HTERT RPE-1 (cell line): ENCODE measurements at regions not wholly inside any gene's neighbourhood (a gene's known extent, or its start where the extent isn't known, plus 50 kb on each side); places are given as distances from the start of the nearest gene placed in this dataset.
"Not testable (repeated sequence)": the region's sequence is repeated elsewhere in the genome, so short reads cannot be mapped to it uniquely, and the experiment has no call there.

Experiments used
- in situ Hi-C: fragments of 300-500 bp; cut with MboI; formaldehyde crosslinking; loops from 4 replicates; pipeline ENCODE4 v1.14.3; 2020; ENCODE audit warnings: low sequenced_read_pairs

DNA sequence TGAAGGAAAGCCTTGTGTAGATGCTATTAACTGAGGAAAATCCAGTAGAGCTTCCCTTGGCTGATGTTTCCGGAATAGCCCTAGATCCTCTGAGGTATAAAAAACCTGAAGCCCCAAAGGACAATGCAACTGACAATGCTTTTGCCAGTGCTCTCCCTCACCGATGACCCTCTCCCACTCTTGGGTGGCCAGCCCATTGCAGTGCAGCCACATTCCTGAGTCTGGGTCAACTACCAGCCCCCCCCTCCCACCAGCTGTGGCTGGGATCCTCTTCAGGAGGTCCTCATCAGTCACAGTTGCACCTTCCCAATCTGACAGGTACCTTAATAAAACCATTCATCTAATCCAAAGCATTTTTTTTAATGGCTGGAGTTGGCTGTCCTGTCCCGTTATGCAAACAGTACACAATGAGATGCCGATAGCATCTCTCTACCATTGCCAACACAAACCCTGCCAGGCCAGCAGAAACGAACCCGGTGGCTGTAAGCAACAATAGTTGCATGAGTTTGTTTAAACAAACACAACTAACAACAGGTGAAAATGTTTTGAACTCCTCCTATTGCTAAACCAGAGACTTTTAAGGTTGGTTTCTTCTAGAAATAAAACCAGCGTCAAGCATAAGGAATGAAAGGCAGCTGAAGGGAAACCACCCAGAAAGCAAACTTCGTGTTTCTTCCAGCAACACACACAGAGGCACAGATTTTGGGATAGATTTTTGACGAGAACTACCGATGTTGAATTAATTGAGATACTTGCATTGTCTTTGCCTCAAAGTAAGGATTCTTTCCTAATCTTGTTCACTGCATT is 128.3 kb upstream of the ARHGEF3 start:
- in situ Hi-C loops, result no loop called here

DNA sequence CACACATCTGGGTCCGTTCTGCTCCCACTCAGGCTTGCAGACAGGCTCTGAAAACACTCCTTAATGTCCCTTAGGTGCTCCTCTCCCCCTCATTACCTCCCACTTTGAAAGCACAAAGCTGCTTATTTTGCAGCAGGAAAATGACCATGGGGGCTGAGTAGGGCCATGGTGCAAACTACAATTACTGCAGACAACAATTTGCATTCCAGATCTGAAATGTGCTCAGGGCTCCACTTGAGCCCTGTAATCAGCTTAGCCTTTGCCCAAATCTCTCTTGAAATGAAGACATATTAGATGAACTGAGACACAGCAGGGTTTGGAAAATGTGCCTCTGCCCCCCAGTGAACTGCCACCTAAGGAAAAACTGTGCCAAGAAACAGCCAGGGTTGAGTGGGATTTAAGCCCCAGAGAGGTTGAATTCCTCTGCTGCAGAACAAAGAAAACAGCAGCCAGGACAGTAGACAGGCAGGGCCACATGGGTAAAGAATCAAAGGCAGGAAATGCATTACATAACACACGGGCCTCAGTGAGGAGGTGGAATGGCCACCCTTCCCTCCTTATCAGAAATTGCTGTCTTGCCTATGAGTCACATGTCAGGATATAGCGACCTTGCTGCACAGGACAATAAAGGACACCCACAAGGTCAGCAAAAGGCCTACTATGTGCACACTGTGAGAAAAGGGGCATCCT is 126.8 kb upstream of the ARHGEF3 start:
- in situ Hi-C loops, result no loop called here

DNA sequence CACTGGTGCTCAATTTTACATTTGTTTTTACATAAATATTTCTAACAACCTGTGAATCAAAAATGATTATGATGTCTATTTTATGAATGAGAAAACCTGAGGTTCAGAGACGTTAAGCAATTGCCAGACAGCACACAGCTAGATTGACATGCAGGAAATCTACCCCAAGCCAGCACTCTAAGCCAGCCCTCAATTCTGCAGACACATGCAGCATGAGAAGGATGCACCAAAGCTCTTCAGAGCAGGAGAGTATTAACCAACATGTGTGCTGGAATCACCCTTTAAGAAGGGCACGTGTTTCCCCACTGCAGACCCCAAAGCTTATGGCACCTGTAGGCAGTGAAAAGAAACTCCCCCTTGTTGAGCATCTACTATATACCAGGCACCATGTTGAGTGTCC is 126.1 kb upstream of the ARHGEF3 start:
- in situ Hi-C loops, result no loop called here

DNA sequence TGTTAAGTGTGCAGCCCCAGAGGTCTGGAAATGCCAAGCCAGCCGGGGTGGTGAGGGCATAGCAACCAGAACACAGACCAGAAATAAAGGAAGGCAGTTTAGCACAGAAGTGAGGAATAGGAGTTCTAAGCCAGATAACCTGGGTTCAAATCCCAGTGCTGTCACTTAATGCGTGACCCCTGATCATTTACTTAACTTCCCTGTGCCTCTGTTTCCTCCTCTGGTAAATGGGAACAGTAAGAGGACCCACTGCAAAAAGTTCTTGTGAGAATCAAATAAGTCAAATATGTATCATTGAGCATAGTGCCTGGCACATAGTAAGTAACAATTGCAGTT is 125.2 kb upstream of the ARHGEF3 start:
- in situ Hi-C loops, result no loop called here

DNA sequence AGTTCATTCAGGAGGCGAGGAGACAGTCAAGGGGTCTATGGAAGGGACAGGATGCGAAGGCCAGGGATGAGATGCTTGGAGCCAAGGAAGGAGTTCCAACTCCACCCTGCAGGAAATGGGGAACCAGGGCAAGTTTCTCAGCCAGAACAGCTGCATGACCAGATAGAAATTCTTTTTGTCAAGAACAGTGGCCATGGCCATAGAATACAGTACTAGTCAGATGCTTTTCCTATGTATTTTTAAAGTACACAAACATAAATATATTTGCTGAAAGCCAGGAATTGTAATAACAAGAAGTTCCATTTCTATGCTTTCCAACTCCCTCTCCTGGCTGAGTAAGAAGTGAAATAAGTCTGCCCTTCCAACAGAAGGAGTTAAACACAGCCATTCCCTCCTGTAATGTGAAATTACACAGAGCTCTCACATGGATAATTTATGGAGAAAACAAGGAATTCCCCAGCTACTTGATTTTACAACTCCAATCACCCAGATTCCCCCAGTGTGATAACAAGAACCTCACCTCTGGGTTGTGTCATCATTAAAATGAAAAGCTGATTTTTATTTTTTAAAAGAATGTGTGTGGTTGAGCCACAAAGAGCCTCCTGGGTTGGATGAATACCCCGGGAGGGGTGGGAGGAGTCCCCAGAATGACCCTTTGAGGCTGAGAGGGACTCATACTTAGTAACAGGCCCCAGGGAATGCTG is 124.6 kb upstream of the ARHGEF3 start:
- in situ Hi-C loops, result no loop called here

DNA sequence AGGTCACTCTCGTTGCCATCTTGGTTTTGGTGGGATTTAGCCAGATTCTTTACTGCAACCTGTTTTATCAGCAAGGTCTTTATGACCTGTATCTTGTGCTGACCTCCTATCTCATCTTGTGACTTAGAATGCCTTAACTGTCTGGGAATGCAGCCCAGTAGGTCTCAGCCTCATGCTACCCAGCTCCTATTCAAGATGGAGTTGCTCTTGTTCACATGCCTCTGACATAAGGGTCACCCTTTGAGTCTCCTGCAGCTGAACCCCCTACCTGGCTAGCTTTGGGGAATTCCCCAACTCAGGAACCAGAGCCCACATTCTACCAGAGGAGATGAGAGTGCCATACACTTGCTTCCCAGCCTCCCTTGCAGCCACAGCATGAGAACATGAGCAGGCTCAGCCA is 123.0 kb upstream of the ARHGEF3 start:
- in situ Hi-C loops, result not testable (repeated sequence)

DNA sequence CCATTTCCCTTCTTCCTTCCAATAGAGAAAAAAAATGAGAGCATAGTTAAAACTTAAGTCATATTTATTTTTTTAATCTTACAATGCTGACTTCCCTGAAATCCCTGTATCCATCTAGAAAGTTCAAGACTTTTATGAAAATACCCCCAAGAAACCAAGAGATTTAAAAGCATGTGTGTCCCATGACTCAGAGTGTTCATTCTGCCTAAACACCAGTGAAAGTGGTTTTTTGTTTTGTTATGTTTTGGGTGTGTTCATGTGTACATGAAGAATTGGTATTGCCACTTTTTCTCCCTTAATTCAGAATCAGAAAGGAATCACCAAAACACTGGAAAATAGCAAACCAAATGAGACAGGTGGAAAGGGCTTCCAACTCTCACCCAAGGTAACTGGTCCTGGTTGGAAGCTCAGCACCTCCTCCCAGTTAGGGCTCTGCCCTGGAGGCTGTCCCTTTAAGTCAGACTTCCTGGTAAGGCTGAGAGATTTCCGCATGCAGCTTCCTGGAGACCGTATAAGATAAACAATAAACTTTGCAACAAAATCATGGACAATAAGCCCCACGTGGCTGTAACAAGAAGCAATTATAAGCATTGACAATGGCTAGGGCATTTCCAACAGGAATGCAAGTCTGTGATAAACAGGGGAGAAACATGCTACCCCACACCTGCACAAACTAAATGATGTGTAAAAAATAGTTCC is 121.9 kb upstream of the ARHGEF3 start:
- in situ Hi-C loops, result no loop called here

DNA sequence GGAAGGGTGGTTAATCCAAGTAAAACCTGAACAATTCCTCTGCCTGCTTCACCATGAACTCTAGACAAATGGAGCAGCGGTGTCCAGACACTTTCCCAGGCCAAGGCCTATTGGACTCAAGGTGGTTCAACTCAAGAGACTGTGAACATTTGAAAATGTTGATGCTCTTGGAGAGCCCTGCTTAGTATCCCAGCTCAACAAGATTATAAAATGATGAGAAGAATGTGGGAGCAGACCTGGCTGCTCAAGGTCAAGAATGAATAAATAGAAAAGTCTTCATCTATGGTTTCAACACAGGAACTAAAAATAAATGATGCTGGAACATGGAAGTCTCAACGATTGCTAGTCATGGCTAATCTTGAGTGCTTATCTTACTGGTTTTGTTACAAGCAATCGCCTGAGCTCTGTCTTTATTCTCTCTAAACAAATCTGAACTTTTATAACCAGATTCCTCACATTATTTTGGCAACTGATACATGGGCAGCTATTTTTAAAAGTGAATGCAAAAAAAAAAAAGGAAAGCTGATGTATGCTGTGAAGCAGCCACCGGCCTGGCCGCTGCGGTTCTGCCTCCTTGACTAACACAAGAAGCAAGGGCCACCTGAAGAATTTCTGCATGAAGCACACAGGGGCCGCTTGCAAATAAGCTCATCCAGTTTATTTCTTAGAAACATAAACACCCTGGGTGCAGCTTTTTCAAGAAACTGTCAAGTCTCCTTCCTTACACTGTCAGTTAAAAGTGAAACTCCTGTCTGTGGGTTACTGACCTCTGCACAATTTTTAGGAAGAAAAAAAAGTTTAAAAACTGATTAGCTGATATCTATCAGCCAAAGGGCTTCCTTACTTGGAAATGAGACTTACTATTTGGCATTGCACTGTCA is 120.1 kb upstream of the ARHGEF3 start:
- in situ Hi-C loops, result no loop called here

DNA sequence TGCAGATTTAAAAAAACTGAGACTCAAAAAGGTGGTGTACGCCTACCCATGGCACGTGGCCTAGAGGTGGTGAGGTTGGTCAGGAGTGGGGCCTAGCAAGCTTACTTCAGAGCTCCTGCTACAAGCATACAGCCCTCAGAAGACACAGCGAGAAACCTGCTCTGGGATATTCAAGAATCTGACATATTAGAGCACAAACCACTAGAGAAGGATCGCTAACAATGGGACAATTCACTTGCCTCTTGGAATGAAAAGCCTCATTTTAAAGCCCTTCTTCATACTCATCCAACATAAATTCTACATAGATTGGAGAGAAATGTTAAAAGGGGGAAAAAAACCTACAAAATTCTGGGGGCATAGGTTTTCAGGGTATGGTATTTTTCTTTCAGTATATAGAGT is 118.0 kb upstream of the ARHGEF3 start:
- in situ Hi-C loops, result no loop called here

DNA sequence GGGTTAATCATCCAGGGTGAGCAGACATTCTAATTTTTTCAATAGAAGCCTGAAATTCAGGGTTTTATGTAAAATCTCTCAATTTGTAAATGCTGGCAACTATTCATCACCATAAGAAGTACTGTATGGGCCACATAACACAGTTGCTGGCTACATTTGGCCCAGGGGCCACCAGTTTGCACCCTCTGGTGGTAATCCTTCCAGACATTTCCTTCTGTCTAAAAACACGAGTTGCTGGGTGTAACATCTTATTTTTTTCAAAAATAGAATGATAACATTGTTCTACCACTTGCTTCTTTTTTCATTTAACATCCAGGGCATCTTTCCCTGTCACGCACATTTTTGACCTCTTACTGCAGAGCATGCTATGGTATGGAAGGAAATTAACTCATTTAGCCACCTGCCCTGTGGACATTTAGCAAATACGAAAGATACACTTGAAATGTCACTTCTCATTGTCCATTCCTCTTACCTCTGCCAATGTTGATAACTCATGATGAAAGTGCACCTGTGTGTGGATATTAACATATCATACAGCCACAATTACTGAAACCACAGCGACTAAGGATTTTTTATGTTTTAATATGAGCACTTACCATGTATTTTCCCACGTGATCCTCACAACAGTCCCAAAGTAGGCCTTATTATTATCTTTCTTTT is 117.5 kb upstream of the ARHGEF3 start:
- in situ Hi-C loops, result no loop called here

DNA sequence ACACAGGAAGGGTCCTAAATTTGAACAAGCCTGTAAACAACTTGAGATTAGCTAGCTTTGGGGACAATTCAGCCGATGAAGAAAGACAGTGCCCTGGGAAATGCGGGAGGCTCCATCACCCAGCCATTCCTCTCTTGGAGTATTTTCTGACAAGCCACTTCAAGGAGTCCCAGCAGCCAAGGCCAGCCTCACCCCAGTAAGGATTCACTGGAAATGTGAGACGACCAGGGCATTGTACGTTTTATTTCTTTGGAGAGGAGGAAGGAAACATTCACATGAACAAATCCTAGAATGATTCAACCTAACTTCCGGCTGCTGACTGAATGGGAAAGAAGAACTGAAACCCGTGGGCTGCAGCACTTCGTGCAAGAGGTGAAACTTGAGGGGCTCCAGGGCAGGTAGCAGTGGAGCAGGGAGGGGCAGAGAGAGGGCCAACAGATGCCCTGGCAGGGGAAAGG is 116.4 kb upstream of the ARHGEF3 start:
- in situ Hi-C loops, result no loop called here

DNA sequence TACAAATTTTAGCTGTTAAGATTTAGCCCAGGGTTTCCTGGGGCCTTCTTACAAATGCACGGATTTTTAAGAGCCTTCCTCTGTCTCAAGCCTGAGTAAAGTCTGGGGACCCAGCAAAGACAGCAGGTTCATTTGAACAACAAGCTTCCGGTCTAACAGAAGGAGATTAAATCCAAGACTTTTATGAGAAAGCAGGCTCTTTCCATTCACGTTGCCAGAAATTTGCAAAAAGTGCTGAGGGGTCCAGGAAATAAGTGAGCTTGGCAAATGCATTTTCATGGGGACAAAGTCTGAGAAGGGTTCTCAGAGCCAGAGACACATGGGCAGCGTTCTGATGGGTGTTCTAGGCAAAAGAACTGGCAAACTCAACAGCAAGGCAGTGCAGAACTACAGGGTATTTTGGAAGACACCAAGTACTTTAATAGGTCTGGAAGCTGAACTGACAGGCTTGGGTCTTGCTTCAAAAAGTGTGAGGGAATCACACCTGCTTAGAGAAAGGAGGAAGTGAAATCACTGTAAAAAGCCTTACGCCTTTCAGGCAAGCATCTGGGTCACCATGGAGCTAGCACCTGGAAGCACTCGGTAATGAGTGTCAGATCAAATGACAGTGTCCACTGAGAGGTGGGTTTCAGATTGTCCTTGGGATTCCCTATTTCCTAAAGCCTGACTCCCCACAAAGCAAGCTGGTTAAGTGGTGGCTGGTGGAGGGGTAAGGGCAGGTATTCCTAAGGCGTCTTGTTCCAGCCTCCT is 115.8 kb upstream of the ARHGEF3 start:
- in situ Hi-C loops, result no loop called here

DNA sequence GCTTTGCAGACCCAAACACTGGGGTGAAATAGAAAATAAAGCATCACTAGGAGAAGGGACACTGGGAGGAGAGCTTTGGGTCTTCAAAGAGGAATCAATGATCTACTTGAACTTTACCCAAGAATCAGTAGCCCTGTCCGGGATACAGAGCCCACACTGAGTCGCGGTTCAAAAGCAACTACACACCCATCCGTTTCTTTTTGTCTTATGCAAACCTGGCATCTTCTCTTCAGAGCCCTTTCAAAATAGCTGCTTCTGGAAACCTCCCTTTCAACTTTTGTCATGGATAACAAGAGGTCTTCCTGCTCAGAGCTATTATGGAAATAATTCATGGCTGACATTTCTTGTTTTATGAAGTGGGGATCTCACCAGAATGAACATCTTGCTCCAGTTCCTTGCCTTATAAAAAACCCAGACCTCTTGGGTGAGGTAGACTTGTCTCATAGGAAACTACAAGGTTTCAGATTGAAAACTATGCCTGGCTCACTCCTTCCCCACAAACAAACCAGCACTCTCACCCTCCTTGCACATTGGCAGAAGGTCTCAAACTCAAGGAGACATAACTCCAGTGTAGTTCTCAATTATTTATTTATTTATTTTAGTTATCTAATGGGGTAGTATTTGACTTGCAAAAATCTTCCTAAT is 115.1 kb upstream of the ARHGEF3 start:
- in situ Hi-C loops, result no loop called here

DNA sequence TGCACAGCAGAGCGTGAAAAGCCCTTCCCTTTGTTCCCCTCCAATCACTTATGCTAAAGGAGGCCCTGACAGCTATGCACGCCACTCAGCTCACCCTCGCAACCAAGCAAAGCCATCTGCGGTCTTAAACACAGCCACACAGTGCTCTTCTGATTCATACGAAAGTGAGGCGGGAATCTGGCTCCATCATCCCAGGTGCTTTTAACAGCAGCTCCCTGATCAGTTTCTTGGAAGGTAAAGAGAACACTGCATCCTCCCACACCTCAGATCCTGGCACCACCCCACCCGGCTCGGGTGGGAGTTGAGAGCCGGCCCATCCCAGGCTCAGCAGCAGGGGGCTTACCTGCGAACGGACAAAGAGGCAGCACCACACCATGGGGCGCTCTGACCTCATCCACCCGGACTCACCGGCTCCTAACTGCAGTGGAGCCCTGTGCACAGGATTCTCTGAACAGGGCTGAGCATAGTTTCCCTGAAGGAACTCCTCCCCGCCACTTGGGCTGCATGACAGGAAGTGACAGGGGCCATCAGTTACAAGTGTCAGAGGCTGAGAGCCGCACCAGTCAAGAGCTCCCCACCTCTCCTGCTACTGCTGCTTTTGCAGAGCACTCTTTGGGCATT is 114.3 kb upstream of the ARHGEF3 start:
- in situ Hi-C loops, result no loop called here

DNA sequence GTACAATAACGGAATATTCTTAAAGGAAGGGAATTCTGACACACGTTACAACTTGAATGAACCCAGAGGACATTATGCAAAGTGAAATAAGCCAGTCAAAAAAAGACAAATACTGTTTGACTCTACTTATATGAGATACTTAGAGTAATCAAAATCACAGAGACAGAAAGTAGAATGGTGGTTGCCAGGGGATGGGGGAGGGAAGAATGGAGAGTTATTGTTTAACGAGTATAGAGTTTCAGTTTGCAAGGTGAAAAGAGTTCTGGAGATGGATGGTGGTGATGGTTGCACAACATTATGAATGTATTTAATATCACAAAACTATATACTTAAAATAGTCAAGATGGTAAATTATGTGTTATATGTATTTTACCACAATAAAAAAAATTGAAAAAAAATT is 112.9 kb upstream of the ARHGEF3 start:
- in situ Hi-C loops, result no loop called here

DNA sequence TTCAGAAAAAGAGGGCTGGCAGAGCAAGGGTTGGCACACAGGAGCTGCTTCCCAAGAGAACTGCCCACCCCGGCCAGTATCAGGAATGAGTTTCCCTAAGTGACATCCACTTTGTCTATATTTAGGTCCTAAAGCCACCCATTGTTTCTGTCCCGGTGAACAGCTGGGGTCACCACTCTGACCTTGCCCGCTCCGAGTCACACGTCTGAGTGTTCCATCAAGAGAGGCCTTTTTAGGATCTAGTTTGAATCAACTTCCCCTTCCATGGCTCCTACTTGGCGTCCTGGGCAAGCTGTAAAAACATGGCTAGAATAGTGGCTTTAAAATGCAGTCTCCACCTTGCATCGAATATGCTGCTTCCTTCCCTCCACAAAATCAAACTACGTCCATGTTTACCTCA is 109.6 kb upstream of the ARHGEF3 start:
- in situ Hi-C loops, result no loop called here

DNA sequence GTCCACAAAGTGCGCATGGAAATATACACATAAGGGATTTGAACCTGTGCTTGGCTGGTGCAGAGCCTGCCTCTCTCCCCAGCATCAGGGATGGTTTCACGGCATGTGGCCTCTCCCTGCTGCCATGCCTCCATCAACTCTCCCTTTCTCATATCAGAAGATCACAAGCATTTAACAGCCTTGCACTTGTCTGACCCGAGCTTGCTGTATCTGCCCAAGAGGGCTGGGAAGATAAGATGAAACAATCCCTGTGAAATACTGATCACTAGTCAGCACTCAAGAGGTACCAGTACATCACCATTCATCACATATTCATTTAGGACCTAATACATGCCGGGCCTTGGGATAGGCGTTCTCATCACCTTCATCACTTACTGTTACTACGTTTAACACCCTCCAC is 107.6 kb upstream of the ARHGEF3 start:
- in situ Hi-C loops, result no loop called here

DNA sequence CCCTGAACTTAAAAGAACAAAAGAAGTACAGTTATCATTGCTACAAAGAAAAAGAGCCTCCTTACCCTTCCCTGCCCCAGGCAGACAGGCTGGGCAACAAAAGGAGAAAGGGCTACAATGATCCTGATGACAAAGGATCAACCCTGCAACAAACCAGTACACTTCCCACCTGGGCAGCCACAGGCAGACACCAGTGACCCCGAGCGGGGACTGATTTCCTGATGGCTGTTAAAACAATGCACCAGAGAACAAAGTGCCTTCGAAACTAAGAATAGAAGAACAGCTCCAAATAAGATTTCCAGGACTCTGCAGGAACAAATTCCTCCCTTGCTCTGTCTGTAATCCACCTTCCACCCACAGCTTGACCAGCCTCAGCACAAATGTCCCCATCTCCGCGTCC is 106.3 kb upstream of the ARHGEF3 start:
- in situ Hi-C loops, result no loop called here
